Neural cell (in vitro differentiated cells): ENCODE measurements at regions not wholly inside any gene's neighbourhood (a gene's known extent, or its start where the extent isn't known, plus 50 kb on each side); places are given as distances from the start of the nearest gene placed in this dataset.

ENCODE experiments used
- H2AFZ ChIP-seq: fragments of 200-600, 300-800 bp; sonication (generic), shearing (Covaris generic); 2 replicates; pipeline ENCODE4 v1.6.0; 2014; ENCODE audit warnings: low read depth, mild to moderate bottlenecking, antibody characterized with exemption, low read length, moderate library complexity
- H3F3A ChIP-seq: fragments of 200-600 bp; shearing (Covaris generic); 2 replicates; pipeline ENCODE4 v1.6.1; 2016; ENCODE audit warnings: mild to moderate bottlenecking, moderate library complexity, mixed read lengths, antibody characterized with exemption, low read length; ENCODE audit not compliant: insufficient read depth, poor library complexity, severe bottlenecking
- H3K27ac ChIP-seq: fragments of 200-600, 300-800 bp; sonication (generic), shearing (Covaris generic); 2 replicates; pipeline ENCODE4 v1.5.1; 2014; ENCODE audit warnings: mild to moderate bottlenecking, low read length, moderate library complexity
- H3K27me3 ChIP-seq: fragments of 300-800, 200-600 bp; sonication (generic), shearing (Covaris generic); 2 replicates; pipeline ENCODE4 v1.6.0; 2014; ENCODE audit warnings: mild to moderate bottlenecking, low read depth, low read length, moderate library complexity; ENCODE audit not compliant: insufficient read depth
- H3K36me3 ChIP-seq: fragments of 300-800, 200-600 bp; sonication (generic), shearing (Covaris generic); 2 replicates; pipeline ENCODE4 v1.5.1; 2014; ENCODE audit warnings: mild to moderate bottlenecking, antibody characterized with exemption, low read length, moderate library complexity; ENCODE audit not compliant: insufficient read depth
- H3K4me2 ChIP-seq: fragments of 300-800, 200-600 bp; sonication (generic), shearing (Covaris generic); 2 replicates; pipeline ENCODE4 v1.6.0; 2014; ENCODE audit warnings: mild to moderate bottlenecking, low read length
- H3K4me3 ChIP-seq: fragments of 300-800, 200-600 bp; sonication (generic), shearing (Covaris generic); 2 replicates; pipeline ENCODE4 v1.5.1; 2014; ENCODE audit warnings: mild to moderate bottlenecking, low read length, moderate library complexity
- H3K79me2 ChIP-seq: fragments of 200-600 bp; shearing (Covaris generic); replicated peaks from 2 replicates; pipeline ENCODE4 v1.6.0; 2014; ENCODE audit warnings: mild to moderate bottlenecking, low read length, moderate library complexity; ENCODE audit not compliant: insufficient read depth
- H3K9ac ChIP-seq: fragments of 300-800, 200-600 bp; sonication (generic), shearing (Covaris generic); 2 replicates; pipeline ENCODE4 v1.6.1; 2016; ENCODE audit warnings: mild to moderate bottlenecking, low read length, mixed read lengths
- H3K9me2 ChIP-seq: fragments of 200-600 bp; shearing (Covaris generic); 2 replicates; pipeline ENCODE4 v1.6.1; 2016; ENCODE audit warnings: mild to moderate bottlenecking, low read length, mixed read lengths; ENCODE audit not compliant: insufficient read depth
- H3K9me3 ChIP-seq: fragments of 200-600, 300-800 bp; sonication (generic), shearing (Covaris generic); 2 replicates; pipeline ENCODE4 v1.6.1; 2016; ENCODE audit warnings: mild to moderate bottlenecking, mixed run types, low read length, moderate library complexity, mixed read lengths
- H4K20me1 ChIP-seq: fragments of 200-600 bp; shearing (Covaris generic); 2 replicates; pipeline ENCODE4 v1.6.1; 2016; ENCODE audit warnings: mild to moderate bottlenecking, mixed run types; ENCODE audit not compliant: insufficient read depth
- EP300 ChIP-seq: fragments of 450-650 bp; conservative IDR thresholded peaks from 2 replicates; pipeline ENCODE4 v1.6.1; 2014; ENCODE audit warnings: antibody characterized with exemption, mild to moderate bottlenecking, moderate library complexity; ENCODE audit not compliant: poor library complexity, severe bottlenecking
- EZH2 ChIP-seq: fragments of 200-600, 300-800 bp; shearing (Covaris generic), sonication (generic); IDR thresholded peaks from 2 replicates; pipeline ENCODE4 v1.6.1; 2014; ENCODE audit warnings: antibody characterized with exemption, low read length, borderline replicate concordance, mild to moderate bottlenecking; ENCODE audit not compliant: insufficient read depth, poor library complexity, severe bottlenecking
- MXI1 ChIP-seq: fragments of 450-650 bp; conservative IDR thresholded peaks from 2 replicates; pipeline ENCODE4 v1.6.1; 2014; ENCODE audit warnings: antibody characterized with exemption, mild to moderate bottlenecking; ENCODE audit not compliant: poor library complexity, severe bottlenecking
- POLR2AphosphoS5 ChIP-seq: IDR thresholded peaks from 2 replicates; pipeline ENCODE4 v1.6.1; 2012
- RAD21 ChIP-seq: fragments of 450-650 bp; conservative IDR thresholded peaks from 2 replicates; pipeline ENCODE4 v1.6.1; 2014; ENCODE audit warnings: antibody characterized with exemption, mild to moderate bottlenecking, moderate library complexity
- SMC3 ChIP-seq: fragments of 450-650 bp; conservative IDR thresholded peaks from 2 replicates; pipeline ENCODE4 v1.6.1; 2014; ENCODE audit warnings: antibody characterized with exemption, mild to moderate bottlenecking, moderate library complexity; ENCODE audit not compliant: poor library complexity
- TAF1 ChIP-seq: IDR thresholded peaks from 2 replicates; pipeline ENCODE4 v1.6.1; 2012; ENCODE audit warnings: low read depth
- TF ChIP-seq, protein P1 (sequence below): IDR thresholded peaks from 2 replicates; pipeline ENCODE4 v1.6.1; 2012; ENCODE audit warnings: borderline replicate concordance
- TF ChIP-seq, protein P2 (sequence below): fragments of 450-650 bp; IDR thresholded peaks from 2 replicates; pipeline ENCODE4 v1.5.1; 2014; ENCODE audit warnings: antibody characterized with exemption, mild to moderate bottlenecking, moderate library complexity; ENCODE audit not compliant: poor library complexity, severe bottlenecking

DNA sequence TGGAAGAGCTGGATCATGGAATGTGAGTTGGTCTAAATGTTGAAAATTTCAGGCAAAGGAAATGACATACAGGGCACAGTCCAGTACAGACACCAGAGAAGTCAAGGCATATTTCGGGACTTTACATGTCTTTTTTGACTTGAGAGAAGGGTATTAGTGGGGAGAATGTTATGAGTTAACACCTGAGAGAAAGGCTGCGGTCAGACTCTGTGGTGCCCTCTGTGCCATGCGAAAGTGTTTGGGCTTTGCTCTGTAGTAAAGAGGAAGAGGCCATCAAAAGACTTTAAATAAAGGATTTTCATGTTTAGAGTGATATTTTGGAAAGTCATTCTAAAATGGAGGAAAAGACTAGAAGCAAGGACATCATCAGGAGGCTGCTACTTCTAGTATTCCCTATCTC, 607.4 kb downstream of the CCSER2 start:
- no peak overlapping the region for H3K27ac ChIP-seq
- no peaks in the 10 kb centered on the region for H3F3A ChIP-seq
- TF ChIP-seq MXI1: no peak
- no peak for TF ChIP-seq TAF1
- TF ChIP-seq SMC3: no peak
- no peak for TF ChIP-seq RAD21
- TF ChIP-seq, protein P1, sequence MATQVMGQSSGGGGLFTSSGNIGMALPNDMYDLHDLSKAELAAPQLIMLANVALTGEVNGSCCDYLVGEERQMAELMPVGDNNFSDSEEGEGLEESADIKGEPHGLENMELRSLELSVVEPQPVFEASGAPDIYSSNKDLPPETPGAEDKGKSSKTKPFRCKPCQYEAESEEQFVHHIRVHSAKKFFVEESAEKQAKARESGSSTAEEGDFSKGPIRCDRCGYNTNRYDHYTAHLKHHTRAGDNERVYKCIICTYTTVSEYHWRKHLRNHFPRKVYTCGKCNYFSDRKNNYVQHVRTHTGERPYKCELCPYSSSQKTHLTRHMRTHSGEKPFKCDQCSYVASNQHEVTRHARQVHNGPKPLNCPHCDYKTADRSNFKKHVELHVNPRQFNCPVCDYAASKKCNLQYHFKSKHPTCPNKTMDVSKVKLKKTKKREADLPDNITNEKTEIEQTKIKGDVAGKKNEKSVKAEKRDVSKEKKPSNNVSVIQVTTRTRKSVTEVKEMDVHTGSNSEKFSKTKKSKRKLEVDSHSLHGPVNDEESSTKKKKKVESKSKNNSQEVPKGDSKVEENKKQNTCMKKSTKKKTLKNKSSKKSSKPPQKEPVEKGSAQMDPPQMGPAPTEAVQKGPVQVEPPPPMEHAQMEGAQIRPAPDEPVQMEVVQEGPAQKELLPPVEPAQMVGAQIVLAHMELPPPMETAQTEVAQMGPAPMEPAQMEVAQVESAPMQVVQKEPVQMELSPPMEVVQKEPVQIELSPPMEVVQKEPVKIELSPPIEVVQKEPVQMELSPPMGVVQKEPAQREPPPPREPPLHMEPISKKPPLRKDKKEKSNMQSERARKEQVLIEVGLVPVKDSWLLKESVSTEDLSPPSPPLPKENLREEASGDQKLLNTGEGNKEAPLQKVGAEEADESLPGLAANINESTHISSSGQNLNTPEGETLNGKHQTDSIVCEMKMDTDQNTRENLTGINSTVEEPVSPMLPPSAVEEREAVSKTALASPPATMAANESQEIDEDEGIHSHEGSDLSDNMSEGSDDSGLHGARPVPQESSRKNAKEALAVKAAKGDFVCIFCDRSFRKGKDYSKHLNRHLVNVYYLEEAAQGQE: no peak
- TF ChIP-seq EZH2: no peak
- TF ChIP-seq, protein P2, sequence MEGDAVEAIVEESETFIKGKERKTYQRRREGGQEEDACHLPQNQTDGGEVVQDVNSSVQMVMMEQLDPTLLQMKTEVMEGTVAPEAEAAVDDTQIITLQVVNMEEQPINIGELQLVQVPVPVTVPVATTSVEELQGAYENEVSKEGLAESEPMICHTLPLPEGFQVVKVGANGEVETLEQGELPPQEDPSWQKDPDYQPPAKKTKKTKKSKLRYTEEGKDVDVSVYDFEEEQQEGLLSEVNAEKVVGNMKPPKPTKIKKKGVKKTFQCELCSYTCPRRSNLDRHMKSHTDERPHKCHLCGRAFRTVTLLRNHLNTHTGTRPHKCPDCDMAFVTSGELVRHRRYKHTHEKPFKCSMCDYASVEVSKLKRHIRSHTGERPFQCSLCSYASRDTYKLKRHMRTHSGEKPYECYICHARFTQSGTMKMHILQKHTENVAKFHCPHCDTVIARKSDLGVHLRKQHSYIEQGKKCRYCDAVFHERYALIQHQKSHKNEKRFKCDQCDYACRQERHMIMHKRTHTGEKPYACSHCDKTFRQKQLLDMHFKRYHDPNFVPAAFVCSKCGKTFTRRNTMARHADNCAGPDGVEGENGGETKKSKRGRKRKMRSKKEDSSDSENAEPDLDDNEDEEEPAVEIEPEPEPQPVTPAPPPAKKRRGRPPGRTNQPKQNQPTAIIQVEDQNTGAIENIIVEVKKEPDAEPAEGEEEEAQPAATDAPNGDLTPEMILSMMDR: no peak
- TF ChIP-seq EP300: no peak
- no peak for TF ChIP-seq POLR2AphosphoS5
- H2AFZ ChIP-seq: no peak overlapping the region
- no peak overlapping the region for H3K9ac ChIP-seq
- no peaks in the 10 kb centered on the region for H3K9me2 ChIP-seq
- no peak overlapping the region for H3K4me2 ChIP-seq
- no peaks in the 10 kb centered on the region for H3K27me3 ChIP-seq
- H3K79me2 ChIP-seq: no peaks in the 10 kb centered on the region
- no peaks in the 10 kb centered on the region for H3K36me3 ChIP-seq
- H3K4me3 ChIP-seq: no peak overlapping the region
- no peaks in the 10 kb centered on the region for H3K9me3 ChIP-seq
- no peaks in the 10 kb centered on the region for H4K20me1 ChIP-seq

DNA sequence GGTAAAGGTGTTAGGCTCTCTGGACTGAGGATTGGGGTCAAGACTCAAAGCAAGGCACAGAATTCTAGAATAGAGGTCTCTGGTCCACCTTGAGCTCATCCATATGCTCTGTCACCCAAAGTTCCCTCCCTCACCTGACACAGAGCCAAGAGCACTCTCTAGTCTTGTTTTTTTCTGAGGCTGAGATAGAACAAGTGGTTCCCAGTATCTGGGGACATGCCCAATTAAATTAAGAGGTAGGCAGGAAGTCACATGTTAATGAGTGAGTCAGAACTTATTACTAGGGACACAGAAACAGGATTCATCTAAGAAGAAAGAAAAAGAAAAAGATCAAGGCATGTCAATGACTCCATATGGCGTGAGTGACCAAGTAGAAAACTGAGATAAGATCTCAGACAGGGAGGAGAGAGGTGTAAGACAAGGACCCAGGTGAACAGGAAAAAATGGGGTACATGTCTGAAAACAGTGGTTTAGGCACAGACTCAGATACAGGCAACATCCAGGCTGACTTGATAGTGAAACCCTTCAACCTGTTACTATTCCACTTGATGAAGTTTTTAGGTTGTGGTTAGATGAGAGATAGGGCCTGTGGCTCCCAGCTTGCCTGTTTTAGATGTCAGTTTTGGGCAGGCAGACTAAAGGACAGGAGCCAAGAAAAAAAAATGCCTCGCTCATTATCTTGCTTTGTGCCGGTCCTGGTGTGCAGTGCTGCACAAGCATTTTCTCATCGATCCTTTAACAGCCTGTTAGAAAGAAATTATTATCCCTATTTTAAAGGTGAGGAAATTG, 609.9 kb downstream of the CCSER2 start:
- H2AFZ ChIP-seq: no peak overlapping the region
- H3K9me3 ChIP-seq: no peaks in the 10 kb centered on the region
- TF ChIP-seq, protein P2: no peak
- no peak for TF ChIP-seq POLR2AphosphoS5
- TF ChIP-seq EP300: no peak
- TF ChIP-seq MXI1: no peak
- TF ChIP-seq TAF1: no peak
- no peak for TF ChIP-seq RAD21
- TF ChIP-seq SMC3: no peak
- no peak for TF ChIP-seq EZH2
- H3K27me3 ChIP-seq: no peaks in the 10 kb centered on the region
- H3K27ac ChIP-seq: no peak overlapping the region
- H3K36me3 ChIP-seq: no peaks in the 10 kb centered on the region
- no peak overlapping the region for H3K4me3 ChIP-seq
- no peaks in the 10 kb centered on the region for H3K79me2 ChIP-seq
- H3K9me2 ChIP-seq: no peaks in the 10 kb centered on the region
- no peaks in the 10 kb centered on the region for H4K20me1 ChIP-seq
- H3F3A ChIP-seq: no peaks in the 10 kb centered on the region
- no peak overlapping the region for H3K4me2 ChIP-seq
- no peak overlapping the region for H3K9ac ChIP-seq
